BLaER1 (cell line): ENCODE measurements at regions not wholly inside any gene's neighbourhood (a gene's known extent, or its start where the extent isn't known, plus 50 kb on each side); places are given as distances from the start of the nearest gene placed in this dataset.
A peak's percentile ranks its signal among the peaks of the same experiment; 100 is the strongest.

Experiments
- H3K27ac ChIP-seq: shearing (Covaris generic); formaldehyde crosslinking; 2 replicates; pipeline ENCODE4 v1.8.1; 2022
- H3K27me3 ChIP-seq: shearing (Covaris generic); formaldehyde crosslinking; 2 replicates; pipeline ENCODE4 v1.8.1; 2022
- H3K36me3 ChIP-seq: shearing (Covaris generic); formaldehyde crosslinking; 2 replicates; pipeline ENCODE4 v1.8.1; 2022
- H3K4me1 ChIP-seq: shearing (Covaris generic); formaldehyde crosslinking; 2 replicates; pipeline ENCODE4 v1.8.1; 2022
- H3K4me2 ChIP-seq: shearing (Covaris generic); formaldehyde crosslinking; 2 replicates; pipeline ENCODE4 v1.8.1; 2022
- H3K4me3 ChIP-seq: shearing (Covaris generic); formaldehyde crosslinking; 2 replicates; pipeline ENCODE4 v1.8.1; 2022
- H3K9ac ChIP-seq: shearing (Covaris generic); formaldehyde crosslinking; 2 replicates; pipeline ENCODE4 v1.8.1; 2022
- H3K9me3 ChIP-seq: shearing (Covaris generic); formaldehyde crosslinking; 2 replicates; pipeline ENCODE4 v1.8.1; 2022
- H4K20me1 ChIP-seq: shearing (Covaris generic); formaldehyde crosslinking; 2 replicates; pipeline ENCODE4 v1.8.1; 2022
- Cebpa-rat ChIP-seq: shearing (Covaris generic); IDR thresholded peaks from 2 replicates; pipeline ENCODE4 v1.8.1; 2022

DNA sequence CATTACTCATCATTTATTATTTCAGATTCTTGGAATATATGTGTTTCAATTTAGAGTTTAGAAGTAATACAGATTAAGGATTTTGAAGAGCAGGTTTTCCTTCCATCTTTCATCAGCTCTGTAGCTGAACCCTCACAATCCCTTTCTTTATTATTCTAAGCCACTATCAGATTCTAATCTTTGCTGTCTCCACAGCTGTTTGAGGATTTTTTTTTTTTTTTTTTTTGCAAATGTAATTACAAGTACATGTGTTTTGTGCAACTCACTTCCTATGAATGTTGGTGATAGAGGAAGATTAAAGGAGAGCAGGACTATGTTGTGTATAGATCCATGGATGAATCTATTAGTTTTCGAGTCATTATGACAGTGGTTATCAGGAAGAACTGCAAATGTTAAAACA lies 87.4 kb upstream of the TENM3 start:
- no peak for TF ChIP-seq Cebpa-rat
- Histone ChIP-seq H3K27ac (no peak overlapping the region), H4K20me1 (no peaks in the 10 kb centered on the region), H3K9ac (no peak overlapping the region), H3K4me3 (no peak overlapping the region), H3K27me3 (no peaks in the 10 kb centered on the region), H3K4me1 (no peaks in the 10 kb centered on the region), H3K36me3 (peaks cover 21% of the 10 kb centered on the region; the same call in 1 of the 2 replicates), H3K4me2 (no peak overlapping the region), H3K9me3 (peaks cover 18% of the 10 kb centered on the region)

DNA sequence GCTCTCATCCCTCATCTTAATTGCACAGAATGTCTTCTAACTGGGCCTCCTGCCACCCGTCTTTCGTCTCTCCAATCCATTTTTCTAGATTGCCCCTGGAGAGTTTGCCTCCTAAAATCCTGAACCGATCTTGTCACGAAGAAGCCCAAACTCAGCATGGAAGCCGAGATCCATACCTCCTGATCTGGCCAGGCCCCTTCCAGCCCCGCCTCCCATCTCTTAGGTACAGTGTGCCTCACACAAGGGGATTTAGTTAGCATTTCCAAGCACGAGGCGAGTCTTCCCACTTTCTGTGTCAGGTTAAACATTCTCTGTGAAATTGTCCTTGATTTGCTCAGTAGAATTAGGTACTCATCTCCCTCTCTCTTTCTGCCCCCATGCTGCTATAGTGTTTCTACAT lies 80.0 kb upstream of the TENM3 start:
- no peak for TF ChIP-seq Cebpa-rat
- Histone ChIP-seq H3K27me3 (no peaks in the 10 kb centered on the region), H3K4me2 (no peak overlapping the region), H3K27ac (no peak overlapping the region), H4K20me1 (no peaks in the 10 kb centered on the region), H3K36me3 (peaks cover 15% of the 10 kb centered on the region; the same call in 1 of the 2 replicates), H3K4me3 (no peak overlapping the region), H3K9ac (no peak overlapping the region), H3K9me3 (peaks cover 23% of the 10 kb centered on the region), H3K4me1 (no peaks in the 10 kb centered on the region)

DNA sequence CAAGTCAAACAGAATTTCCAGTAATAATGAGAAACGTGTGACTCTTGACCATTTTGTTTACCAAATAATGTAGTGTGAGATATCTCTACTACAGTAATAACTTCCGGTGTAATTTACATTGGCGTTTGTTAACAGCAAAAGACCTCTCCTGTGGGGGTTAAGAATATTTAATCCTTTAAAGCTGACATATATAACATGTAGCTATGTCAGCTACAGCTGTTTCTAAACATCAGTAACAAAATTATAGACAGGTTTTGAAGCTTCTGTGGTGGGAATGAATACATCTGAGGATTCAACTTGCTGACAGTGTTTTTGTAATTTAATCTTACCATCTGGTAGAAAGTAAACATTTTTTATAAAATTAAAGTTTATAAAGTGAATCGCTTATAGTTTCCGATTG lies 73.6 kb upstream of the TENM3 start:
- Histone ChIP-seq H3K4me1 (no peaks in the 10 kb centered on the region), H3K9me3 (no peaks in the 10 kb centered on the region), H3K27ac (no peak overlapping the region), H3K36me3 (no peaks in the 10 kb centered on the region; the same call in 1 of the 2 replicates), H4K20me1 (no peaks in the 10 kb centered on the region), H3K9ac (no peak overlapping the region), H3K27me3 (no peaks in the 10 kb centered on the region), H3K4me3 (no peak overlapping the region), H3K4me2 (no peak overlapping the region)
- TF ChIP-seq Cebpa-rat: no peak

- H3K4me1 ChIP-seq: no peaks in the 10 kb centered on the region
- H3K9ac ChIP-seq: no peak overlapping the region
- no peaks in the 10 kb centered on the region; the same call in 1 of the 2 replicates for H3K36me3 ChIP-seq
- H3K27me3 ChIP-seq: no peaks in the 10 kb centered on the region
- H3K4me2 ChIP-seq: no peak overlapping the region
- H3K4me3 ChIP-seq: no peak overlapping the region
- no peaks in the 10 kb centered on the region for H4K20me1 ChIP-seq
- H3K9me3 ChIP-seq: no peaks in the 10 kb centered on the region
- no peak for TF ChIP-seq Cebpa-rat
- H3K27ac ChIP-seq: no peak overlapping the region
Observed at GRCh38 chr4:182169987-182170386, 73.2 kb upstream of the TENM3 start.

- no peaks in the 10 kb centered on the region; the same call in 1 of the 2 replicates for H3K36me3 ChIP-seq
- H3K4me3 ChIP-seq: no peak overlapping the region
- H3K27ac ChIP-seq: no peak overlapping the region
- TF ChIP-seq Cebpa-rat: no peak
- H3K4me2 ChIP-seq: no peak overlapping the region
- no peaks in the 10 kb centered on the region for H3K9me3 ChIP-seq
- H3K9ac ChIP-seq: no peak overlapping the region
- H4K20me1 ChIP-seq: no peaks in the 10 kb centered on the region
- no peaks in the 10 kb centered on the region for H3K4me1 ChIP-seq
- H3K27me3 ChIP-seq: no peaks in the 10 kb centered on the region
Observed at GRCh38 chr4:182170417-182170935, 72.7 kb upstream of the TENM3 start.

GRCh38 chr4:182174979-182175378 lies 68.2 kb upstream of the TENM3 start:
- TF ChIP-seq Cebpa-rat: no peak
- Histone ChIP-seq H3K4me2 (no peak overlapping the region), H3K36me3 (no peaks in the 10 kb centered on the region), H3K27ac (no peak overlapping the region), H3K9me3 (no peaks in the 10 kb centered on the region), H3K4me3 (no peak overlapping the region), H3K4me1 (peaks cover 11% of the 10 kb centered on the region), H3K27me3 (no peaks in the 10 kb centered on the region), H3K9ac (no peak overlapping the region), H4K20me1 (no peaks in the 10 kb centered on the region)

GRCh38 chr4:182175788-182176519 lies 67.2 kb upstream of the TENM3 start:
- no peak overlapping the region for H3K4me3 ChIP-seq
- TF ChIP-seq Cebpa-rat: no peak
- no peaks in the 10 kb centered on the region for H3K36me3 ChIP-seq
- no peaks in the 10 kb centered on the region for H3K9me3 ChIP-seq
- H3K27me3 ChIP-seq: no peaks in the 10 kb centered on the region
- H3K4me1 ChIP-seq: peaks cover 13% of the 10 kb centered on the region
- no peak overlapping the region for H3K4me2 ChIP-seq
- no peak overlapping the region for H3K27ac ChIP-seq
- no peak overlapping the region for H3K9ac ChIP-seq
- no peaks in the 10 kb centered on the region for H4K20me1 ChIP-seq

- Histone ChIP-seq H3K27ac (no peak overlapping the region), H3K4me2 (no peak overlapping the region), H3K4me3 (no peak overlapping the region), H3K9me3 (no peaks in the 10 kb centered on the region), H4K20me1 (no peaks in the 10 kb centered on the region), H3K27me3 (no peaks in the 10 kb centered on the region), H3K9ac (no peak overlapping the region), H3K36me3 (no peaks in the 10 kb centered on the region), H3K4me1 (peaks cover 13% of the 10 kb centered on the region)
- no peak for TF ChIP-seq Cebpa-rat
Observed at GRCh38 chr4:182177166-182177565, 66.0 kb upstream of the TENM3 start.

DNA sequence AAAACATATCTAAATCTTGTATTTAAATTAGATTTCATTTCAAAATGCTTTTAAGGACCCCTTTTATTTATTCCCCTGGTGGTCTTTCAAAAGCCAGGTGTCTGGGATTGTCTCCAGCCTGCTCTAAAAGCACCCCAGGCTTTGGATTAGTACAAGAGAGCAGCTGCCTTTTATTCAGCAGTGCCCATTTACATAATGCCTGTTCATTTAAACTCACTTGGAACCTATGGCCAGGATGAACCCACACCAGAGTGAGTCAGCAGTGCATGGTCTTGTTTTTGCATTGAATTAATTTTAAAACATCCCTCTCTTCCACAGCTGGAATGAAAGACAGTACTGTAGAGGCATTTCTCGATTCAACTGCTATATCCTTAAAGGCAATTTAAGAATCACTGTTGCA lies 64.1 kb upstream of the TENM3 start:
- peak overlapping the region; percentile 19; the same call in 1 of the 2 replicates for H3K4me2 ChIP-seq
- TF ChIP-seq Cebpa-rat: no peak
- H3K36me3 ChIP-seq: no peaks in the 10 kb centered on the region
- no peak overlapping the region for H3K4me3 ChIP-seq
- no peak overlapping the region for H3K27ac ChIP-seq
- H3K9ac ChIP-seq: no peak overlapping the region
- H3K4me1 ChIP-seq: peaks cover 13% of the 10 kb centered on the region
- no peaks in the 10 kb centered on the region for H4K20me1 ChIP-seq
- H3K9me3 ChIP-seq: no peaks in the 10 kb centered on the region
- H3K27me3 ChIP-seq: no peaks in the 10 kb centered on the region

DNA sequence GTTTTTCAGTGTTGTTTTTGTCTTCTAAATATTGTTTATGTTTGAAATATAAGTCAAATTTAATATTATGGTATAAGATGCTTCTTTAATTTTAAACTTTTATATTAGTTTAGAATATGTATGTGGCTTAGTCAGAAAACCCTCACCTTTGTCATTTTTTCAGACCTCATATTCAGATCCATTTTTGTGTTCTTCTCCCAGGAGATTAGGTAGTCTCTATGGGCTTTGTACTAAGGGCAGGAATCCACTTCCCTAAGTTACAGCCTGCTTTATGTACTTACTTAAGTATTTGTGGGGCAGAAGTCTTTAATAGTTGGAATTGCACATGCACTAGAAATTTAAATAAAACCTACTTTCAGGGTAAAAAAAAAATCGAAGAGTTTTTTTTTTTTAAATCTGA lies 63.5 kb upstream of the TENM3 start:
- Histone ChIP-seq H3K9me3 (no peaks in the 10 kb centered on the region), H3K4me3 (no peak overlapping the region), H3K4me2 (0 out of 2 replicates have a peak overlapping the region, but pooled peaks have one; percentile 19), H4K20me1 (no peaks in the 10 kb centered on the region), H3K4me1 (peaks cover 13% of the 10 kb centered on the region), H3K9ac (no peak overlapping the region), H3K27me3 (no peaks in the 10 kb centered on the region), H3K27ac (no peak overlapping the region), H3K36me3 (no peaks in the 10 kb centered on the region)
- TF ChIP-seq Cebpa-rat: no peak
